ENCODE measurements at regions not wholly inside any gene's neighbourhood (a gene's known extent, or its start where the extent isn't known, plus 50 kb on each side); places are given as distances from the start of the nearest gene placed in this dataset.
"Not testable (repeated sequence)": the region's sequence is repeated elsewhere in the genome, so short reads cannot be mapped to it uniquely, and the experiment has no call there.

GRCh38 chr10:32217216-32217615 is 129.7 kb downstream of the EPC1 start:
- no peak for DNase-seq

DNA sequence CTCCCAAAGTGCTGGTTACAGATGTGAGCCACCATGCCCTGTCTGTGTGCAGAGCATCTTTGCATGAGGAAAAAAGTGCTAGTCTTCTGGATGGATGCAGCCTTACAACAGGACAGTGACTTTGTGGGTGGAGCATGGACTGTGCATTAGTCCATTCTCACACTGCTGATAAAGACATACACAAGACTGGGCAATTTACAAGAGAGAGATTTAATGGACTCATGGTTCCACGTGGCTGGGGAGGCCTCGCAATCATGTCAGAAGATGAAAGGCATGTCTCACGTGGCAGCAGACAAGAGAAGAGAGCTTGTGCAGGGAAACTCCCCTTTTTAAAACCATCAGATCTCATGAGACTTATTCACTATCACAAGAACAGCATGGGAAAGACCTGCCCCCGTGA is 133.1 kb downstream of the EPC1 start:
- DNase-seq, result not testable (repeated sequence)

DNA sequence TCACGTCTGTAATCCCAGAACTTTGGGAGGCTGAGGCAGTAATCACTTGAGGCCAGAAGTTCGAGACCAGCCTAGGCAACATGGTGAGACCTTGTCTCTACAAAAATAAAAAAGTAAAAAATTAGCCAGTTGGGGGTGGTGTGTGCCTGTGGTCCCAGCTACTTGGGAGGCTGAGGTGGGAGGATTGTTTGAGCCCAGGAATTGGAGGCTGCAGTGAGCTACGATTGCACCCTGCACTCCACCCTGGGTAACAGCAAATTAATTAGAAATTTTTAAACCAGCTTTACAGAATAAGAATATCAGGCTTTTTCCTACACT is 136.0 kb downstream of the EPC1 start:
- DNase-seq, result no peak

- no peak for DNase-seq
Observed at GRCh38 chr10:32210306-32211045, 136.5 kb downstream of the EPC1 start.

- not testable (repeated sequence) for DNase-seq
Observed at GRCh38 chr10:32208005-32208404, 139.0 kb downstream of the EPC1 start.

- DNase-seq, result no peak
Observed at GRCh38 chr10:32207544-32207943, 139.4 kb downstream of the EPC1 start.

DNA sequence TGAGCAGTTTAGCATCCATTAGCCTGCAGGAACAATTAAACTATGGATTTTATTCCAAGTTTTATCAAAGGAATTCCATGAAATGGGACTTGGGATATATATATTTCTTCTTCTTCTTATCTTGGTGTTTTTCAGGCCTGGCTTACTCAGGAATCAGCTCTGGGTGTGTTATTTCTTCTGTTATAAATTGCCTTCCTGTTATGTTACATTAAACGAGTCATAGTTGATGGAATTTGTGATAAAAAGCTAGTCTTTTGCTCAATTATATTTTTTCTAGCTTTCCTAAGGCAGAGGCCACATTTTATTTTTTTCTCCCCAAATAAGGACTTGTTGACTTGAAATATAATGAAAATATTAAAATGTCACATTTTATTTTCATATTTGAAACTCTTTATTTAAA is 141.3 kb downstream of the EPC1 start:
- DNase-seq, result no peak

DNA sequence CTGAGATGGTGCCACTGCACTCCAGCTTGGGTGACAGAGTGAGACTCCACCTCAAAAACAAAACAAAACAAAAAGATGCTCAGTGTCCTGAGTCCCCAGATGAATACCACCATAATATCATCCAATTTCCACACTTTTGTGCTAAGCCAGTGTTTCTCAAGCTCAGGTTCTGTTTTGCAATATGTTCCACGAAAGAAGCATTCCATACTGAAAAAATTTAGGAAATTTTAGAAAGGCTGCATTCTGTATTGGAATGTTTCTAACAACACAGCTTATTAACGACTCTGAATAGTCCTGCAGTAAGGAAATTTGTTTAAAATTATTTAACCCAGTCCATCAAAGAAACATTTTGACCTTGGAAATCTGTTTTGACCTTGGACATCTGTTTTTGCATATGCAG is 142.4 kb downstream of the EPC1 start:
- no peak for DNase-seq

DNA sequence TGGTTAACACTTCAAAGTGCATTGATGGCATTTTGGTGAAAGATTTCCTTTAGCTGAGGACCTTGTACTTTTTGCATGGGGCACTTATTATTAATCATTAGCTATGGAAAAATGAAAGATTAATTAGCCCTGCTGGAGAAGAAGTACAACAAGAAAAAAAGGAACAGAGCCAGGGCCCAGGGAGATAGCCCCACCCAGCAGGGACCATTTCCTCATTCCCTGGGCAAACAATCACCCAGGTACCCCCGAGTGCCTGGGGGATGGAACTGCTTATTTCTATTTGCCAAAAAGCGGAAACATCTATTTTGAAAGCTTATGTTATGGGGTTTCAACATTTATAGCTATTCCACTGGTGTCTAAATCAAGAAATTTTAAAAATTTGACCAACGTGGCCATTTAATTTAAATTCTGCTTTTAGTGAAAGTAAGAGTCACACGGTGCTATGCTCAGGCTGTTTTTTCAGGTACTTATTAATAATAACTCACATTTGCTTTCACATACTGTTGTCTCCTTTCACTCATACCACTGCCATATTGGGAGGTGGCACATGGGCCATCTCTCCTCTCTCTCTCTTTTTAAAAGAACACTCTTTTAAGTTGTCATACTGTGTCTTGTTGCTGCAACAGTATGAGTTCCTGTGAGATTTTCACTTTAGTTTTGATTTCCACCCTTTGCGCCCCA is 143.6 kb upstream of the KIF5B start:
- DNase-seq, result no peak

DNA sequence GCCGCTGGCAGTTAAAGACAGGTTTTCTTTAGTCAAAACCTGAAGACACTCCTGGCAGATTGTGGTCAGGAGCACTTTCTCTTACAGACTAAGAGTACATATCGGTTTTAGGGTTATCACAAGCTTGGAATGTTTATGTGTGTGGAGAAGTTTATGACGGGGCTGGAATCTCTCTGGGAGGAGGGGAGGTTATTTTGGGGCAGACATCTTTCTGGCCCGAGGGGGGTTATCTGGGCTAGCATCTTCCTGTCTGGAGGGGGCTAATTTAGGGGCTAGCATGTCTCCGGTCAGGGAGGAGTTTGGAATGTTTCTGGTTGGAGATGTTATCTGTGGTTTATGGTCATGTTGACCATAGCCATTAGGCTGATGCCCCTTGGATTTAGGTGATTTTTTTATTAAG is 141.2 kb upstream of the KIF5B start:
- DNase-seq, result no peak

- DNase-seq, result no peak
Observed at GRCh38 chr10:32190890-32191491, 134.8 kb upstream of the KIF5B start.

- DNase-seq, result no peak
Observed at GRCh38 chr10:32189400-32190084, 133.3 kb upstream of the KIF5B start.

- DNase-seq, result not testable (repeated sequence)
Observed at GRCh38 chr10:32188601-32189000, 132.4 kb upstream of the KIF5B start.

- no peak for DNase-seq
Observed at GRCh38 chr10:32187686-32188085, 131.5 kb upstream of the KIF5B start.

- DNase-seq, result not testable (repeated sequence)
Observed at GRCh38 chr10:32183652-32184051, 127.4 kb upstream of the KIF5B start.

GRCh38 chr10:32182476-32182875 is 126.3 kb upstream of the KIF5B start:
- DNase-seq, result no peak

- DNase-seq, result no peak
Observed at GRCh38 chr10:32180390-32181280, 124.4 kb upstream of the KIF5B start.

DNA sequence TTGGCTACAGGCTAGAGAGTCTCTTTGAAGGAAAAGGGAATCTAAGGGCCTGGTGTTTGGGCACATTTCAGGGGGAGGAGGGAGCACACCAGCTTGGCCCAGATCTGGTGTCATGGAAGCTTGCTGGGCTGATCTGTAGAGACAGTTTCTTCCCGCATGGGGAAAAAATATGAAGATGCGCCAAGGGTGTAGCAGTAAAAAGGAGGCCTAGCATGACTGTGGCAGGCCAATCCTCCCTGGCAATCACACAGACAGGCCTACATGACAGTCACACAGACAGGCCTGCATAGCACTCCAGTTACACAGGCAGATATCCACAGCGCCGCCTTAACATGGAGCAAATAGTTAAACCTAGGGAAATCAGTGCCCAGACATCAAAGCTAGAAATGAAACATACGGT is 123.6 kb upstream of the KIF5B start:
- DNase-seq, result no peak

DNA sequence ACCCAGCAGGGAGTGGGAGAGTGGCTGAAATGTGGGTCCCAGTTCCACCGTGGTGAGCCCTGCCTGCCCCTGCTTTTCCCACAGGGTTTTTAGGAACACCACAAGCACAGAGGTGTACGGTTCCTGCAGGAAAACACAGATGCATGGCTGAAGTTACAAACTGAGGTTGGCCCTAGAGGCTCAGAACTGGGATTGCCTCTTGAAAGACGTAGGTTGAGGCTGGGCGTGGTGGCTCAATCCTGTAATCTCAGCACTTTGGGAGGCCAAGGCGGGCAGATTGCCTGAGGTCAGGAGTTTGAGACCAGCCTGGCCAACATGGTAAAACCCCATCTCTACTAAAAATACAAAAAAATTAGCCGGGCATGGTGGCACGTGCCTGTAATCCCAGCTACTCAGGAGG is 121.4 kb upstream of the KIF5B start:
- not testable (repeated sequence) for DNase-seq

GRCh38 chr10:32175629-32176028 is 119.4 kb upstream of the KIF5B start:
- no peak for DNase-seq

DNA sequence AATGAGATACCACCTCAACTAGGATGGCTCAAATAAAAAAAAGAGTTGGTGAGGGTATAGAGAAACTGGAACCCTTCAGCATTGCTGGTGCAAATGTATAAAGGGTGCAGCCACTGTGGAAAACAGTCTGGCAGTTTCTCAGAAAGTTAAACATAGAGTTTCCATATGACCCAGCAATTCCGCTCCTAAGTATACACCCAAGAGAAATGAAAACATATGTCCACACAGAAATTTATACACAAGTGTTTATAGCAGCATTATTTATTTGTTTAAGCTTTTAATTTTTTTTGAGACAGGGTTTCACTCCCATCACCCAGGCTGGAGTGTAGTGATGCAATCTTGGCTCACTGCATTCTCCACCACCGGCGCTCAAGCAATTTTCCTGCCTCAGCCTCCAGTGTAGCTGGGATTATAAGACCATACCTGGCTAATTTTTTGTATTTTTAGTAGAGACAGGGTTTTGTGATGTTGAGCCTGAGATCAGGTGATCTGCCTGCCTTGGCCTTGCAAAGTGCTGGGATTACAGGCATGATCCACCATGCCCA is 118.2 kb upstream of the KIF5B start:
- no peak for DNase-seq

DNA sequence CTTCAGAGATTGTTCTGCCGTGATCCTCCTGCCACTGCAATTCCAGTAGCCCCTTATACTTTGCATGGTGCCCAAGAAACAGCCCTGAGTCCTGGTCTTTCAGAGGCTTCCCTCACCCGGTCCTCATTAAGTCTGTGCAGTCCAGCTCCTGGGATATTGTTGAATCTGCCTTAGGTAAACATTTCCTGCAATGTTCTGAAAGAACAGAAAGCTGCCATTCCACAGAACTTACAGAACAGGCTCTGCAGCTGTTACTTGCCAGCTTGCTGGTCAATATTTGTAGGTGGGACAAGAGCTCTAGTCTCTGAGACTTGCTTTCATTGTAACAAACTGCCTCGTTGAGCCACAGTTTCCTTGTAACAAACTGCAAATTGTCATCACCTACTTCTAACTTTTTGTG is 115.0 kb upstream of the KIF5B start:
- DNase-seq, result no peak
